OCI-LY7 (cell line): ENCODE measurements at regions not wholly inside any gene's neighbourhood (a gene's known extent, or its start where the extent isn't known, plus 50 kb on each side); places are given as distances from the start of the nearest gene placed in this dataset.

Experiments used
- BruUV-seq: library from RNA; stranded (reverse); fragments of 400-500 nt; replicated peaks from 2 replicates; lab custom pipeline; 2021; lab: Mats Ljungman, UMichigan
- CTCF ChIA-PET: fragments of 300-600 bp; sonication (Branson Sonifier 250); formaldehyde crosslinking; loops from one replicate; lab custom pipeline; 2022; ENCODE audit warnings: antibody characterized with exemption; ENCODE audit not compliant: unreplicated experiment; lab: Charles Lee
- POLR2A ChIA-PET: fragments of 300-600 bp; sonication (Branson Sonifier 250); formaldehyde crosslinking; loops from one replicate; lab custom pipeline; 2022; ENCODE audit warnings: antibody characterized with exemption; lab: Charles Lee
- DNase-seq: peaks from one replicate; pipeline ENCODE4 v3.0.0-alpha.2; 2015; ENCODE audit warnings: low spot score
- H2AFZ ChIP-seq: fragments of 200-600 bp; sonication (generic), shearing (Covaris generic); 2 replicates; pipeline ENCODE4 v1.6.1; 2014; ENCODE audit warnings: mild to moderate bottlenecking, antibody characterized with exemption, low read length, moderate library complexity
- H3K27ac ChIP-seq: fragments of 200-600 bp; sonication (generic); 2 replicates; pipeline ENCODE4 v1.5.1; 2014; ENCODE audit warnings: mixed run types, low read depth, mild to moderate bottlenecking, moderate library complexity, low read length, inconsistent platforms; ENCODE audit not compliant: poor library complexity, severe bottlenecking
- H3K36me3 ChIP-seq: fragments of 200-600 bp; sonication (generic); 2 replicates; pipeline ENCODE4 v1.6.1; 2014; ENCODE audit warnings: mild to moderate bottlenecking, antibody characterized with exemption, low read length, moderate library complexity, mixed read lengths; ENCODE audit not compliant: insufficient read depth
- H3K4me1 ChIP-seq: fragments of 200-600 bp; sonication (generic); 2 replicates; pipeline ENCODE4 v1.5.1; 2014; ENCODE audit warnings: mild to moderate bottlenecking, low read length; ENCODE audit not compliant: insufficient read depth, poor library complexity, severe bottlenecking
- H3K4me2 ChIP-seq: fragments of 200-600 bp; sonication (generic); 2 replicates; pipeline ENCODE4 v1.6.1; 2014; ENCODE audit warnings: mild to moderate bottlenecking, low read length
- H3K4me3 ChIP-seq: fragments of 200-600 bp; sonication (generic); 2 replicates; pipeline ENCODE4 v1.5.1; 2014; ENCODE audit warnings: mild to moderate bottlenecking, low read depth, low read length; ENCODE audit not compliant: poor library complexity, severe bottlenecking
- H3K79me2 ChIP-seq: fragments of 200-600 bp; sonication (generic); 2 replicates; pipeline ENCODE4 v1.6.1; 2016; ENCODE audit warnings: low read depth, mild to moderate bottlenecking, low read length, moderate library complexity, mixed read lengths; ENCODE audit not compliant: insufficient read depth
- H3K9me2 ChIP-seq: fragments of 200-600 bp; sonication (generic); 2 replicates; pipeline ENCODE4 v1.6.1; 2016; ENCODE audit warnings: mild to moderate bottlenecking, low read length, mixed read lengths; ENCODE audit not compliant: insufficient read depth
- H3K9me3 ChIP-seq: fragments of 200-600 bp; sonication (generic); 2 replicates; pipeline ENCODE4 v1.6.1; 2014; ENCODE audit warnings: mild to moderate bottlenecking, mixed run types, low read length, mixed read lengths
- H4K20me1 ChIP-seq: fragments of 200-600 bp; sonication (generic); 2 replicates; pipeline ENCODE4 v1.6.1; 2014; ENCODE audit warnings: mild to moderate bottlenecking, antibody characterized with exemption, low read length, moderate library complexity, mixed read lengths; ENCODE audit not compliant: insufficient read depth
- EZH2phosphoT487 ChIP-seq: fragments of 200-600 bp; sonication (generic); IDR thresholded peaks from 2 replicates; pipeline ENCODE4 v1.6.1; 2018; ENCODE audit warnings: low read depth, borderline replicate concordance, mild to moderate bottlenecking, mixed run types, antibody characterized with exemption, low read length, moderate library complexity, mixed read lengths
- intact Hi-C: fragments of 100-400 bp; cut with micrococcal nuclease; formaldehyde crosslinking; loops from one replicate; pipeline ENCODE4 v1.10.0; 2022; ENCODE audit not compliant: unreplicated experiment
- TF ChIP-seq, protein P1 (sequence below): fragments of 200-600 bp; sonication (generic); conservative IDR thresholded peaks from 2 replicates; pipeline ENCODE4 v1.5.1; 2014; ENCODE audit warnings: mild to moderate bottlenecking, antibody characterized with exemption, low read length, moderate library complexity, mixed read lengths

DNA sequence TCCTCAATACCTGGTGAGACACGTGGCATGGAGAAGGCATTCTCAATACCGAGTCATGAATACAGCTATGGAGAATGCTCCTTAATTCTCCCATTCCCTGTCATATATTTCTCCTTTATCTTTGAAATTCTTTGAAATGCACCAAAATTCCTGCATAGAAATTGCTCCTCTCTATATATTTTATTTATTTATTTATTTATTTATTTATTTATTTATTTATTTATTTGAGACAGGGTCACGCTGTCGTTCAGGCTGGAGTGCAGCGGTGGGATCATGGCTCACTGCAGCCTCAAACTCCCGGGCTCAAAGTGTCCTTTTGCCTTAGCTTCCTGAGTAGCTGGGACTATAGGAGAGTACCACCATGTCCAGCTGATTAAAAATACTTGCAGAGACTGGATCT, 190.3 kb upstream of the MAF start:
- Histone ChIP-seq H4K20me1 (no peaks in the 10 kb centered on the region), H3K9me2 (no peaks in the 10 kb centered on the region), H3K27ac (no peak overlapping the region), H3K4me3 (no peak overlapping the region), H3K4me1 (no peaks in the 10 kb centered on the region), H3K79me2 (no peaks in the 10 kb centered on the region), H2AFZ (no peak overlapping the region), H3K9me3 (no peaks in the 10 kb centered on the region), H3K36me3 (no peaks in the 10 kb centered on the region), H3K4me2 (no peak overlapping the region)
- intact Hi-C loops: no loop called here
- no peak for TF ChIP-seq EZH2phosphoT487
- TF ChIP-seq, protein P1, sequence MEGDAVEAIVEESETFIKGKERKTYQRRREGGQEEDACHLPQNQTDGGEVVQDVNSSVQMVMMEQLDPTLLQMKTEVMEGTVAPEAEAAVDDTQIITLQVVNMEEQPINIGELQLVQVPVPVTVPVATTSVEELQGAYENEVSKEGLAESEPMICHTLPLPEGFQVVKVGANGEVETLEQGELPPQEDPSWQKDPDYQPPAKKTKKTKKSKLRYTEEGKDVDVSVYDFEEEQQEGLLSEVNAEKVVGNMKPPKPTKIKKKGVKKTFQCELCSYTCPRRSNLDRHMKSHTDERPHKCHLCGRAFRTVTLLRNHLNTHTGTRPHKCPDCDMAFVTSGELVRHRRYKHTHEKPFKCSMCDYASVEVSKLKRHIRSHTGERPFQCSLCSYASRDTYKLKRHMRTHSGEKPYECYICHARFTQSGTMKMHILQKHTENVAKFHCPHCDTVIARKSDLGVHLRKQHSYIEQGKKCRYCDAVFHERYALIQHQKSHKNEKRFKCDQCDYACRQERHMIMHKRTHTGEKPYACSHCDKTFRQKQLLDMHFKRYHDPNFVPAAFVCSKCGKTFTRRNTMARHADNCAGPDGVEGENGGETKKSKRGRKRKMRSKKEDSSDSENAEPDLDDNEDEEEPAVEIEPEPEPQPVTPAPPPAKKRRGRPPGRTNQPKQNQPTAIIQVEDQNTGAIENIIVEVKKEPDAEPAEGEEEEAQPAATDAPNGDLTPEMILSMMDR: no peak
- BruUV-seq: no TSS peak
- POLR2A ChIA-PET: no interaction called here
- DNase-seq: no peak
- CTCF ChIA-PET: no interaction called here

DNA sequence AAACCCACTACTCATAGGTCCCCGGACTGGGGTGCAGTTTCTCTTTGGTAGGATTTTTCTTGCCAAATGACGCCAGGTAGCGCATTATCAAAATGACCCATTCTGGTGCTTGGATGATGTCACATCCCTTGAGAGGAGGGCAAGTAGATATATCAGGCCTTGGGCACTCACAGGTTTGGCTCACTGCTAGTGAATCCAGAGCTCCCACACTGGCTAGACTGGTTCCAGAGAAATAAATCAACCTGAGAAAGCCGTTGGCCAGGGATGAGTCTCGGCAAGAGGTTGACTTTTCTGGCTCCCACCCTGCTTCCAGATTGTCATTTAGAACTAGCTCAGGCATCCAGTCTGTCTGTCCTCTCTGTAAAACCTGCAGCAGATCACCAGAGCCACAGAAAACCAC, 188.4 kb upstream of the MAF start:
- Histone ChIP-seq H3K4me2 (no peak overlapping the region), H3K9me3 (no peaks in the 10 kb centered on the region), H3K4me3 (no peak overlapping the region), H3K4me1 (no peaks in the 10 kb centered on the region), H3K36me3 (no peaks in the 10 kb centered on the region), H2AFZ (no peak overlapping the region), H3K9me2 (no peaks in the 10 kb centered on the region), H4K20me1 (no peaks in the 10 kb centered on the region), H3K79me2 (no peaks in the 10 kb centered on the region), H3K27ac (no peak overlapping the region)
- intact Hi-C loops: no loop called here
- no peak for DNase-seq
- no peak for TF ChIP-seq EZH2phosphoT487
- TF ChIP-seq, protein P1: no peak
- ChIA-PET CTCF (no interaction called here), POLR2A (no interaction called here)
- no TSS peak for BruUV-seq

GRCh38 chr16:79786389-79786788, 185.9 kb upstream of the MAF start:
- Histone ChIP-seq H3K4me1 (no peaks in the 10 kb centered on the region), H3K36me3 (no peaks in the 10 kb centered on the region), H3K4me2 (no peak overlapping the region), H2AFZ (no peak overlapping the region), H3K4me3 (no peak overlapping the region), H3K9me3 (no peaks in the 10 kb centered on the region), H3K27ac (no peak overlapping the region), H4K20me1 (no peaks in the 10 kb centered on the region), H3K79me2 (no peaks in the 10 kb centered on the region), H3K9me2 (no peaks in the 10 kb centered on the region)
- TF ChIP-seq, protein P1: no peak
- no peak for TF ChIP-seq EZH2phosphoT487
- POLR2A ChIA-PET: no interaction called here
- CTCF ChIA-PET: no interaction called here
- no peak for DNase-seq
- no TSS peak for BruUV-seq
- intact Hi-C loops: no loop called here
